22Rv1 (cell line): ENCODE measurements at regions not wholly inside any gene's neighbourhood (a gene's known extent, or its start where the extent isn't known, plus 50 kb on each side); places are given as distances from the start of the nearest gene placed in this dataset.

Experiments
- ZFX ChIP-seq: fragments of 450-650 bp; IDR thresholded peaks from 2 replicates; pipeline ENCODE4 v1.6.1; 2017; ENCODE audit warnings: antibody characterized with exemption, borderline replicate concordance
- TF ChIP-seq, protein P1 (sequence below): fragments of 450-650 bp; IDR thresholded peaks from 2 replicates; pipeline ENCODE4 v1.5.1; 2017; ENCODE audit warnings: mild to moderate bottlenecking

DNA sequence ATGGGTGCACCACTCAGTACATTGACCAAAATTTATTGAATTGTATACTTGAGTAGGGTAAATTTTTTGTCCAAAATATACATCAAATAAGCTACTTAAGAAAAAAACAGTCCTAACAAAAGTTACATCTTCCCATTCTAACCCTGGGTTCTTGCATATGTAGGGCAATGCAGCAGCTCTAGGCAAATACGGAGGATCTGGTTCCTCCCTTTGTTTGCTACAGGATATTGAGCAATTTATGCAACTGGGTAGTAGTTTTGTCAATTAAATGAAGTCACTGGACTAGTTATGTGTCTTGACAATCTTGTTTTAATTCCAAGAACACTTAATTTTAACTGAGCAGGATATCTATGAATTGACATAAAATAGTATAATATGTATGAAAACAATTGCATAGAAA is 1507.2 kb upstream of the PIK3C3 start:
- TF ChIP-seq, protein P1, sequence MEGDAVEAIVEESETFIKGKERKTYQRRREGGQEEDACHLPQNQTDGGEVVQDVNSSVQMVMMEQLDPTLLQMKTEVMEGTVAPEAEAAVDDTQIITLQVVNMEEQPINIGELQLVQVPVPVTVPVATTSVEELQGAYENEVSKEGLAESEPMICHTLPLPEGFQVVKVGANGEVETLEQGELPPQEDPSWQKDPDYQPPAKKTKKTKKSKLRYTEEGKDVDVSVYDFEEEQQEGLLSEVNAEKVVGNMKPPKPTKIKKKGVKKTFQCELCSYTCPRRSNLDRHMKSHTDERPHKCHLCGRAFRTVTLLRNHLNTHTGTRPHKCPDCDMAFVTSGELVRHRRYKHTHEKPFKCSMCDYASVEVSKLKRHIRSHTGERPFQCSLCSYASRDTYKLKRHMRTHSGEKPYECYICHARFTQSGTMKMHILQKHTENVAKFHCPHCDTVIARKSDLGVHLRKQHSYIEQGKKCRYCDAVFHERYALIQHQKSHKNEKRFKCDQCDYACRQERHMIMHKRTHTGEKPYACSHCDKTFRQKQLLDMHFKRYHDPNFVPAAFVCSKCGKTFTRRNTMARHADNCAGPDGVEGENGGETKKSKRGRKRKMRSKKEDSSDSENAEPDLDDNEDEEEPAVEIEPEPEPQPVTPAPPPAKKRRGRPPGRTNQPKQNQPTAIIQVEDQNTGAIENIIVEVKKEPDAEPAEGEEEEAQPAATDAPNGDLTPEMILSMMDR = no peak
- TF ChIP-seq ZFX = no peak
